GM19023 (cell line): ENCODE measurements at regions not wholly inside any gene's neighbourhood (a gene's known extent, or its start where the extent isn't known, plus 50 kb on each side); places are given as distances from the start of the nearest gene placed in this dataset.

Source experiments
- ATAC-seq: cut with Tn5 transposase; IDR thresholded peaks from one replicate; pipeline ENCODE4 v1.9.1; 2021; ENCODE audit warnings: mild to moderate bottlenecking, moderate library complexity; ENCODE audit not compliant: unreplicated experiment

GRCh38 chr7:46357851-46358250 is 436.8 kb upstream of the IGFBP3 start:
- ATAC-seq: no peak

GRCh38 chr7:46357290-46357689 is 436.2 kb upstream of the IGFBP3 start:
- ATAC-seq: no peak

GRCh38 chr7:46356371-46356770 is 435.3 kb upstream of the IGFBP3 start:
- no peak for ATAC-seq

GRCh38 chr7:46355331-46355730 is 434.3 kb upstream of the IGFBP3 start:
- no peak for ATAC-seq

GRCh38 chr7:46352004-46352954 is 431.2 kb upstream of the IGFBP3 start:
- ATAC-seq: peak; percentile 55

GRCh38 chr7:46349490-46349889 is 428.4 kb upstream of the IGFBP3 start:
- no peak for ATAC-seq

- no peak for ATAC-seq
Observed at GRCh38 chr7:46344533-46344932, 423.5 kb upstream of the IGFBP3 start.

- no peak for ATAC-seq
Observed at GRCh38 chr7:46343802-46344201, 422.7 kb upstream of the IGFBP3 start.

GRCh38 chr7:46322937-46323336 is 401.9 kb upstream of the IGFBP3 start:
- no peak for ATAC-seq

GRCh38 chr7:46321556-46322205 is 400.6 kb upstream of the IGFBP3 start:
- ATAC-seq: no peak

GRCh38 chr7:46320956-46321355 is 399.9 kb upstream of the IGFBP3 start:
- ATAC-seq: no peak

- no peak for ATAC-seq
Observed at GRCh38 chr7:46319841-46320240, 398.8 kb upstream of the IGFBP3 start.

- no peak for ATAC-seq
Observed at GRCh38 chr7:46318276-46318675, 397.2 kb upstream of the IGFBP3 start.

- ATAC-seq: no peak
Observed at GRCh38 chr7:46317256-46317655, 396.2 kb upstream of the IGFBP3 start.

- no peak for ATAC-seq
Observed at GRCh38 chr7:46315891-46316290, 394.8 kb upstream of the IGFBP3 start.

GRCh38 chr7:46301677-46302076 is 380.6 kb upstream of the IGFBP3 start:
- ATAC-seq: no peak

GRCh38 chr7:46297515-46297914 is 376.4 kb upstream of the IGFBP3 start:
- no peak for ATAC-seq

- ATAC-seq: no peak
Observed at GRCh38 chr7:46296526-46296925, 375.5 kb upstream of the IGFBP3 start.

- ATAC-seq: no peak
Observed at GRCh38 chr7:46294381-46294780, 373.3 kb upstream of the IGFBP3 start.

GRCh38 chr7:46292741-46293140 is 371.7 kb upstream of the IGFBP3 start:
- no peak for ATAC-seq

GRCh38 chr7:46291601-46292150 is 370.6 kb upstream of the IGFBP3 start:
- peak; percentile 61 for ATAC-seq

- peak; percentile 77 for ATAC-seq
Observed at GRCh38 chr7:46291050-46291438, 370.0 kb upstream of the IGFBP3 start.
